Kidney (tissue), 13 donors: ENCODE measurements at regions not wholly inside any gene's neighbourhood (a gene's known extent, or its start where the extent isn't known, plus 50 kb on each side); places are given as distances from the start of the nearest gene placed in this dataset.

Experiments
- DNase-seq, 5 donors: peaks; one replicate each; pipeline ENCODE4 v3.0.0-alpha.2; 2013 to 2020
- FAIRE-seq: peaks from 2 replicates; lab custom pipeline; 2012; peaks lifted over from hg19 to GRCh38; lab: Jason Lieb, UNC
- H3K27ac ChIP-seq, 2 donors: one replicate each; pipeline ENCODE4 v1.7.0; 2013; ENCODE audit warnings: low read depth in 2 of 2, low read length in 2 of 2, inconsistent platforms in 1 of 2
- H3K27me3 ChIP-seq: one replicate; pipeline ENCODE4 v1.7.1; 2013; ENCODE audit warnings: low read length, inconsistent platforms; ENCODE audit not compliant: control insufficient read depth, insufficient read depth
- H3K36me3 ChIP-seq, 3 donors: one replicate each; pipeline versions ENCODE4 v1.7.0 to v1.7.1; 2013; ENCODE audit warnings: low read length in 3 of 3, control low read depth in 1 of 3, inconsistent platforms in 1 of 3; ENCODE audit not compliant: insufficient read depth in 3 of 3, control insufficient read depth in 2 of 3
- H3K4me1 ChIP-seq, 3 donors: one replicate each; pipeline versions ENCODE4 v1.7.0 to v1.7.1; 2013; ENCODE audit warnings: low read length in 3 of 3, inconsistent platforms in 1 of 3, low read depth in 1 of 3; ENCODE audit not compliant: control insufficient read depth in 2 of 3, insufficient read depth in 2 of 3
- H3K4me3 ChIP-seq, 3 donors: one replicate each; pipeline versions ENCODE4 v1.7.0 to v1.8.1; 2013; ENCODE audit warnings: low read length in 3 of 3, control low read depth in 1 of 3, inconsistent platforms in 1 of 3
- H3K9ac ChIP-seq, 3 donors: one replicate each; pipeline versions ENCODE4 v1.7.0 to v1.7.1; 2013; ENCODE audit warnings: low read length in 3 of 3, control low read depth in 1 of 3, inconsistent platforms in 1 of 3
- H3K9me3 ChIP-seq, 3 donors: one replicate each; pipeline versions ENCODE4 v1.7.0 to v1.7.1; 2013; ENCODE audit warnings: low read length in 3 of 3, control low read depth in 1 of 3, inconsistent platforms in 1 of 3; ENCODE audit not compliant: control insufficient read depth in 2 of 3, insufficient read depth in 1 of 3
- CTCF ChIP-seq: IDR thresholded peaks from 3 replicates; pipeline ENCODE4 v1.5.1; 2012; ENCODE audit warnings: mild to moderate bottlenecking, moderate library complexity, borderline replicate concordance; ENCODE audit not compliant: insufficient read depth; ENCODE audit errors: extremely low read depth
- intact Hi-C: fragments of 100-400 bp; cut with DNase I; formaldehyde crosslinking; loops from one replicate; pipeline ENCODE4 v1.11.1; 2022
- donor health status: control.
- donor health status: control.
- donor health status: control.
- donor health status: control.
- donor health status: control.
- donor health status: DM: yes; HTN: yes; CAD: no.
- donor health status: Normal renal cell carcinoma (clear cell type).

GRCh38 chr2:238974081-238974480 lies 126.2 kb downstream of the TWIST2 start:
- H3K36me3 ChIP-seq = no peaks in the 10 kb centered on the region
- TF ChIP-seq CTCF = no peak
- H3K4me3 ChIP-seq = no peak overlapping the region
- H3K4me1 ChIP-seq = no peaks in the 10 kb centered on the region
- intact Hi-C loops = no loop called here
- no peaks in the 10 kb centered on the region for H3K27me3 ChIP-seq
- DNase-seq = no peak
- no peak overlapping the region for H3K9ac ChIP-seq
- no peaks in the 10 kb centered on the region for H3K9me3 ChIP-seq
- no peak overlapping the region for H3K27ac ChIP-seq
- FAIRE-seq = no peak

GRCh38 chr2:238974501-238975166 lies 126.7 kb downstream of the TWIST2 start:
- no peaks in the 10 kb centered on the region for H3K27me3 ChIP-seq
- H3K9me3 ChIP-seq = no peaks in the 10 kb centered on the region
- H3K36me3 ChIP-seq = no peaks in the 10 kb centered on the region
- no peak overlapping the region for H3K4me3 ChIP-seq
- DNase-seq (no peak), FAIRE-seq (no peak)
- H3K9ac ChIP-seq = no peak overlapping the region
- H3K27ac ChIP-seq = no peak overlapping the region
- intact Hi-C loops = no loop called here
- no peak for TF ChIP-seq CTCF
- no peaks in the 10 kb centered on the region for H3K4me1 ChIP-seq

GRCh38 chr2:238975408-238975807 lies 127.5 kb downstream of the TWIST2 start:
- FAIRE-seq (no peak), DNase-seq (no peak)
- no peak overlapping the region for H3K27ac ChIP-seq
- H3K4me3 ChIP-seq = no peak overlapping the region
- no peak for TF ChIP-seq CTCF
- no peaks in the 10 kb centered on the region for H3K27me3 ChIP-seq
- H3K4me1 ChIP-seq = no peaks in the 10 kb centered on the region
- no peak overlapping the region for H3K9ac ChIP-seq
- H3K36me3 ChIP-seq = no peaks in the 10 kb centered on the region
- intact Hi-C loops = no loop called here
- no peaks in the 10 kb centered on the region for H3K9me3 ChIP-seq

DNA sequence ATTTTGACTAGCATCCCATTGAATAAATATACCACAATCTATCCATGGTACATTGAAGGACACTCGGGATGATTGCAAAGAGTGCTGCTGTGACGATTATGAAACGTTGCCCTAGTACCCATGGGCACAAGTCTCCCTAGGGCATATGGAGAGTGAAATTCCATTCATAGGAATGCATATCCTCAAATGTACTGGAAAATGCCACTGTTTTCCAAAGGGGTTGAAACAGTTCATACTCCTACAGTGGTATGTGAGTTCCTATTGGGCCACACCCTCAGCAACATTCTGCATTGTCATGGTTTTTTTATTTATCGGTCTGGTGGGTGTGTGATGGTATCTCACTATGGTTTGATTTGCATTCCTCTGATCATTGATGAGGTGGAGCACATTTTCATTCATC lies 130.6 kb downstream of the TWIST2 start:
- no peaks in the 10 kb centered on the region for H3K27me3 ChIP-seq
- H3K4me1 ChIP-seq = no peaks in the 10 kb centered on the region
- no peaks in the 10 kb centered on the region for H3K9me3 ChIP-seq
- H3K4me3 ChIP-seq = no peak overlapping the region
- no peak overlapping the region for H3K9ac ChIP-seq
- no peaks in the 10 kb centered on the region for H3K36me3 ChIP-seq
- intact Hi-C loops = no loop called here
- H3K27ac ChIP-seq = no peak overlapping the region
- no peak for FAIRE-seq
- no peak for DNase-seq
- no peak for TF ChIP-seq CTCF
